ENCODE measurements at regions not wholly inside any gene's neighbourhood (a gene's known extent, or its start where the extent isn't known, plus 50 kb on each side); places are given as distances from the start of the nearest gene placed in this dataset.
"Not testable (repeated sequence)": the region's sequence is repeated elsewhere in the genome, so short reads cannot be mapped to it uniquely, and the experiment has no call there.

- DNase-seq (ENCODE audit: low spot score): no peak
Observed at GRCh38 chr6:151671195-151671594, 136.3 kb upstream of the ESR1 start.

GRCh38 chr6:151674578-151674977 is 132.9 kb upstream of the ESR1 start:
- DNase-seq (ENCODE audit: low spot score): no peak

- DNase-seq (ENCODE audit: low spot score): no peak
Observed at GRCh38 chr6:151675746-151676459, 131.6 kb upstream of the ESR1 start.

- no peak for DNase-seq (ENCODE audit: low spot score)
Observed at GRCh38 chr6:151676460-151676945, 131.0 kb upstream of the ESR1 start.

- no peak for DNase-seq (ENCODE audit: low spot score)
Observed at GRCh38 chr6:151677404-151677803, 130.1 kb upstream of the ESR1 start.

GRCh38 chr6:151679081-151679480 is 128.4 kb upstream of the ESR1 start:
- DNase-seq (ENCODE audit: low spot score): no peak

GRCh38 chr6:151679941-151680340 is 127.5 kb upstream of the ESR1 start:
- DNase-seq (ENCODE audit: low spot score): no peak

- DNase-seq (ENCODE audit: low spot score): no peak
Observed at GRCh38 chr6:151680846-151681432, 126.5 kb upstream of the ESR1 start.

- no peak for DNase-seq (ENCODE audit: low spot score)
Observed at GRCh38 chr6:151681433-151682059, 125.9 kb upstream of the ESR1 start.

- DNase-seq (ENCODE audit: low spot score): no peak
Observed at GRCh38 chr6:151682251-151682650, 125.2 kb upstream of the ESR1 start.

GRCh38 chr6:151682922-151683321 is 124.6 kb upstream of the ESR1 start:
- DNase-seq (ENCODE audit: low spot score): no peak

GRCh38 chr6:151683381-151683780 is 124.1 kb upstream of the ESR1 start:
- DNase-seq (ENCODE audit: low spot score): no peak

GRCh38 chr6:151689499-151690201 is 117.8 kb upstream of the ESR1 start:
- DNase-seq (ENCODE audit: low spot score): no peak

- no peak for DNase-seq (ENCODE audit: low spot score)
Observed at GRCh38 chr6:151690303-151690702, 117.2 kb upstream of the ESR1 start.

GRCh38 chr6:151690768-151691562 is 116.5 kb upstream of the ESR1 start:
- no peak for DNase-seq (ENCODE audit: low spot score)

GRCh38 chr6:151692216-151692615 is 115.3 kb upstream of the ESR1 start:
- DNase-seq (ENCODE audit: low spot score): no peak

- DNase-seq (ENCODE audit: low spot score): no peak
Observed at GRCh38 chr6:151693366-151693765, 114.1 kb upstream of the ESR1 start.

- no peak for DNase-seq (ENCODE audit: low spot score)
Observed at GRCh38 chr6:151695156-151695555, 112.3 kb upstream of the ESR1 start.

- DNase-seq (ENCODE audit: low spot score): not testable (repeated sequence)
Observed at GRCh38 chr6:151696302-151696701, 111.2 kb upstream of the ESR1 start.

- DNase-seq (ENCODE audit: low spot score): no peak
Observed at GRCh38 chr6:151698931-151699700, 108.4 kb upstream of the ESR1 start.

GRCh38 chr6:151699719-151700118 is 107.8 kb upstream of the ESR1 start:
- DNase-seq (ENCODE audit: low spot score): no peak

Data from ureter (tissue), 1 donor.